Astrocyte (in vitro differentiated cells and primary cell): ENCODE measurements at regions not wholly inside any gene's neighbourhood (a gene's known extent, or its start where the extent isn't known, plus 50 kb on each side); places are given as distances from the start of the nearest gene placed in this dataset.

Experiments
- CTCF ChIP-seq: IDR thresholded peaks from 2 replicates; pipeline ENCODE4 v1.5.1; 2011; ENCODE audit warnings: low read depth, mild to moderate bottlenecking, inconsistent platforms, low read length, moderate library complexity; ENCODE audit not compliant: insufficient read depth
- EZH2 ChIP-seq: IDR thresholded peaks from 2 replicates; pipeline ENCODE4 v1.6.1; 2012; ENCODE audit warnings: mild to moderate bottlenecking, low read length, inconsistent platforms; ENCODE audit not compliant: insufficient read depth

GRCh38 chrX:138866643-138867042 lies 155.1 kb upstream of the FGF13 start:
- TF ChIP-seq CTCF, result no peak
- no peak for TF ChIP-seq EZH2
